ENCODE measurements at regions not wholly inside any gene's neighbourhood (a gene's known extent, or its start where the extent isn't known, plus 50 kb on each side); places are given as distances from the start of the nearest gene placed in this dataset.

DNA sequence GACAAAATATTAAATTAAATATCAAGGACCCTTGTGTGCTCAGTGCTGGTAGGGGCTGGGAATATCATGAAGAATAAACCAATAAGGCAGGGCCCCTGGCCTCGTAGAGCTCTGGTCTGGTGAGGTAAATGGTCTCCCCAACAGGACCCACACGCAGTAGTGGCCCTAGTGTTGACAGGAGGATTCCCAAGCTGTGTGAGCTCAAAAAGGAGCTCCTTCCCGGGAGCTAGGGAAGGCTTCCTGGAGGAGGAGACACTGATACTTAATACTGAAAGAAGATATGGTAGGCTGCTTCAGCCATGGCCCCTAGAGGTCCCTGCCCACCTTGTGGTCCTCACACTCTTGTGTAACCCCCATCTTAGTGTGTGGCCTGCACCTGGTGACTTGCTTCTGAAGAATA, 209.1 kb downstream of the NFATC2 start:
- no peaks in the 10 kb centered on the region for H3K79me2 ChIP-seq (ENCODE audit: insufficient read depth, low read length)
- H3F3A ChIP-seq (ENCODE audit: insufficient read depth) = no peaks in the 10 kb centered on the region
- H3K4me2 ChIP-seq (ENCODE audit: low read depth, low read length, poor library complexity, severe bottlenecking) = no peak overlapping the region
- H3K9ac ChIP-seq (ENCODE audit: low read length) = no peak overlapping the region
- no peak overlapping the region for H2AFZ ChIP-seq (ENCODE audit: low read depth, low read length, severe bottlenecking)
- H3K9me2 ChIP-seq (replicated peaks; ENCODE audit: insufficient read depth, low read length) = no peaks in the 10 kb centered on the region
- no peak overlapping the region for H3K4me3 ChIP-seq (ENCODE audit: insufficient read depth, low read length, poor library complexity, severe bottlenecking)
- H3K27me3 ChIP-seq (ENCODE audit: low read length) = no peaks in the 10 kb centered on the region
- no peaks in the 10 kb centered on the region for H3K9me3 ChIP-seq (ENCODE audit: insufficient read depth, low read length)
- no peak overlapping the region for H3K27ac ChIP-seq (ENCODE audit: low read depth, low read length)
- TF ChIP-seq, protein P1, sequence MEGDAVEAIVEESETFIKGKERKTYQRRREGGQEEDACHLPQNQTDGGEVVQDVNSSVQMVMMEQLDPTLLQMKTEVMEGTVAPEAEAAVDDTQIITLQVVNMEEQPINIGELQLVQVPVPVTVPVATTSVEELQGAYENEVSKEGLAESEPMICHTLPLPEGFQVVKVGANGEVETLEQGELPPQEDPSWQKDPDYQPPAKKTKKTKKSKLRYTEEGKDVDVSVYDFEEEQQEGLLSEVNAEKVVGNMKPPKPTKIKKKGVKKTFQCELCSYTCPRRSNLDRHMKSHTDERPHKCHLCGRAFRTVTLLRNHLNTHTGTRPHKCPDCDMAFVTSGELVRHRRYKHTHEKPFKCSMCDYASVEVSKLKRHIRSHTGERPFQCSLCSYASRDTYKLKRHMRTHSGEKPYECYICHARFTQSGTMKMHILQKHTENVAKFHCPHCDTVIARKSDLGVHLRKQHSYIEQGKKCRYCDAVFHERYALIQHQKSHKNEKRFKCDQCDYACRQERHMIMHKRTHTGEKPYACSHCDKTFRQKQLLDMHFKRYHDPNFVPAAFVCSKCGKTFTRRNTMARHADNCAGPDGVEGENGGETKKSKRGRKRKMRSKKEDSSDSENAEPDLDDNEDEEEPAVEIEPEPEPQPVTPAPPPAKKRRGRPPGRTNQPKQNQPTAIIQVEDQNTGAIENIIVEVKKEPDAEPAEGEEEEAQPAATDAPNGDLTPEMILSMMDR (IDR thresholded peaks at IDR 0.05; ENCODE audit: insufficient read depth, low read length, poor library complexity, severe bottlenecking) = no peak
- no peak for TF ChIP-seq EZH2phosphoT487 (conservative IDR thresholded peaks at IDR 0.05; ENCODE audit: low read length)
- no peaks in the 10 kb centered on the region for H4K20me1 ChIP-seq (ENCODE audit: low read depth, low read length)
- no peaks in the 10 kb centered on the region for H3K36me3 ChIP-seq (ENCODE audit: low read length)

DNA sequence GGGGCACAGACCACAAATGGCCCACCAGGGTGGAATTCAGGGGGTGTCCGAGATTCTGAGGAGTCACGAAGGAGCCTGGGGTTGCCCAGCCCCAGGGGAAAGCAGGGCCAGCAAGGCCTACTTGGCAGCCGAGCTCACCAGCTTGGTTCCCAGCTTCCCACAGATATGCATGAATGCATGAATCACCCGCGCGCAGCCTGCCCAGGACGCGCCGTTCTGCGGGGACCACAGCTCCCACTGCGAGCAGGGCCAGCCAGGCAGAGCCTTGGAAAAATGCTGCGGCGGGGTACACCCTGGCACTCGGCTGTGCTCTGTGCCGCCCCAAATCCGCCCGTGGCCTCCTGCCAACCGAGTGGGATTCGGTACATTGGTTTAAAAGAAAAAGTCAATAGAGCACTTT, 211.0 kb downstream of the NFATC2 start:
- no peaks in the 10 kb centered on the region for H4K20me1 ChIP-seq (ENCODE audit: low read depth, low read length)

DNA sequence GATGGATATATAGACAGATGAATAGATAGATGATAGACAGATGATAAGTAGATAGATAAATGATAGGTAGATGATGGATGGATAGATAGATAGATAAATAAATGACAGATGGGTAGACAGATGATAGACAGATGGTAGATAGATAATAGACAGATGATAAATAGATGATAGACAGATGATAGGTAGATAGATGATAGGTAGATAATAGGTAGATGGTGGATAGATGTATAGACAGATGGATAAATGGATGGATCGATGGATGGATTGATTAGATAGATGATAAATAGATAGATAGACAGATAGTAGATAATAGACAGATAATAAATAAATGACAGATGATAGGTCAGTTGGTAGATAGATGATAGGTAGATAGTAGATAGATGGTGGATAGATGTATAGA, 212.7 kb downstream of the NFATC2 start:
- H3K4me2 ChIP-seq (ENCODE audit: low read depth, low read length, poor library complexity, severe bottlenecking) = no peak overlapping the region
- H2AFZ ChIP-seq (ENCODE audit: low read depth, low read length, severe bottlenecking) = no peak overlapping the region
- H3K4me3 ChIP-seq (ENCODE audit: insufficient read depth, low read length, poor library complexity, severe bottlenecking) = no peak overlapping the region
- H3K9ac ChIP-seq (ENCODE audit: low read length) = no peak overlapping the region
- H3K9me3 ChIP-seq (ENCODE audit: insufficient read depth, low read length) = no peaks in the 10 kb centered on the region
- H3F3A ChIP-seq (ENCODE audit: insufficient read depth) = no peaks in the 10 kb centered on the region
- no peaks in the 10 kb centered on the region for H3K9me2 ChIP-seq (replicated peaks; ENCODE audit: insufficient read depth, low read length)
- no peaks in the 10 kb centered on the region for H4K20me1 ChIP-seq (ENCODE audit: low read depth, low read length)
- TF ChIP-seq, protein P1 (IDR thresholded peaks at IDR 0.05; ENCODE audit: insufficient read depth, low read length, poor library complexity, severe bottlenecking) = no peak
- no peak for TF ChIP-seq EZH2phosphoT487 (conservative IDR thresholded peaks at IDR 0.05; ENCODE audit: low read length)
- H3K36me3 ChIP-seq (ENCODE audit: low read length) = no peaks in the 10 kb centered on the region
- no peak overlapping the region for H3K27ac ChIP-seq (ENCODE audit: low read depth, low read length)
- no peaks in the 10 kb centered on the region for H3K79me2 ChIP-seq (ENCODE audit: insufficient read depth, low read length)
- H3K27me3 ChIP-seq (ENCODE audit: low read length) = no peaks in the 10 kb centered on the region

More for the DNA sequence above, 211.0 kb downstream of the NFATC2 start:
- no peaks in the 10 kb centered on the region for H3K9me2 ChIP-seq (replicated peaks; ENCODE audit: insufficient read depth, low read length)
- H3K9ac ChIP-seq (ENCODE audit: low read length) = no peak overlapping the region
- no peaks in the 10 kb centered on the region for H3F3A ChIP-seq (ENCODE audit: insufficient read depth)
- H2AFZ ChIP-seq (ENCODE audit: low read depth, low read length, severe bottlenecking) = no peak overlapping the region
- TF ChIP-seq EZH2phosphoT487 (conservative IDR thresholded peaks at IDR 0.05; ENCODE audit: low read length) = no peak
- TF ChIP-seq, protein P1 (IDR thresholded peaks at IDR 0.05; ENCODE audit: insufficient read depth, low read length, poor library complexity, severe bottlenecking) = no peak
- H3K79me2 ChIP-seq (ENCODE audit: insufficient read depth, low read length) = no peaks in the 10 kb centered on the region
- H3K27me3 ChIP-seq (ENCODE audit: low read length) = no peaks in the 10 kb centered on the region
- H3K4me3 ChIP-seq (ENCODE audit: insufficient read depth, low read length, poor library complexity, severe bottlenecking) = no peak overlapping the region
- no peaks in the 10 kb centered on the region for H3K9me3 ChIP-seq (ENCODE audit: insufficient read depth, low read length)
- H3K27ac ChIP-seq (ENCODE audit: low read depth, low read length) = no peak overlapping the region
- no peaks in the 10 kb centered on the region for H3K36me3 ChIP-seq (ENCODE audit: low read length)
- H3K4me2 ChIP-seq (ENCODE audit: low read depth, low read length, poor library complexity, severe bottlenecking) = no peak overlapping the region

Measured in SU-DHL-6 (cell line).